ENCODE measurements at regions not wholly inside any gene's neighbourhood (a gene's known extent, or its start where the extent isn't known, plus 50 kb on each side); places are given as distances from the start of the nearest gene placed in this dataset.

DNA sequence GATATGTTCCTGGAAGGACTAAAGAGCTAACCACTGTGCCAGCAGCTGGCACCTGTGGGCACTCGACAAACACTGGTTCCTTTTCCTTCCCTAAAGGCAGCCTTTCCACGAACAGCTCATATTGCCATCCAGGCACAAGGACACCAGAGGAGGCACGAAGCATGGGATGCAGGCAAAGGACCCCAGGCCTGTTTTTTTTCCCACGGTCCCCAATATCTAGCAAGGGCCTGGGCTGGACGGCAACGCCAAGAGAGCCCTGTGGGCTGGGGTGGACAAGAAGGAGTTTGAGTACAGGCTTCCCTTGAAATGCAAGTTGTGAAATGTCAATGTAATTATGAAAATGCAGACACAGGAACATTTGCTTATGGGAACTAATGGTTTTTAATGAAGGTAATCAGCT lies 135.9 kb downstream of the CYP26B1 start:
- H3K27me3 Mint-ChIP-seq (ENCODE audit: insufficient read depth, low read depth, poor library complexity) = peaks cover 4% of the 10 kb centered on the region
- H3K36me3 Mint-ChIP-seq (ENCODE audit: low read depth) = no peaks in the 10 kb centered on the region; the same call in 2 of the 3 replicates
- no peak overlapping the region for H2AFZ ChIP-seq
- no peaks in the 10 kb centered on the region for H3F3A ChIP-seq (replicated peaks; ENCODE audit: low read depth)
- 0 out of 2 replicates have a peak, but pooled peaks cover 7% of the 10 kb centered on the region for H3K9me2 ChIP-seq (ENCODE audit: insufficient read depth)
- no peak overlapping the region for H3K4me3 Mint-ChIP-seq
- no peaks in the 10 kb centered on the region for H3K4me1 ChIP-seq (ENCODE audit: insufficient read depth)
- H3K36me3 ChIP-seq (ENCODE audit: insufficient read depth) = no peaks in the 10 kb centered on the region
- no peak overlapping the region for H3K4me2 ChIP-seq
- H3K9me3 Mint-ChIP-seq = no peaks in the 10 kb centered on the region
- no peak for TF ChIP-seq JUNB (IDR thresholded peaks at IDR 0.05; ENCODE audit: unreplicated experiment)
- no peak for TF ChIP-seq EZH2 (IDR thresholded peaks at IDR 0.05; ENCODE audit: low read depth, unreplicated experiment)
- H3K79me2 ChIP-seq (replicated peaks; ENCODE audit: insufficient read depth) = no peaks in the 10 kb centered on the region
- no peaks in the 10 kb centered on the region for H3K27me3 ChIP-seq (ENCODE audit: insufficient read depth)
- H3K4me3 ChIP-seq = no peak overlapping the region
- ATAC-seq = no peak
- no peak overlapping the region for H3K27ac ChIP-seq (ENCODE audit: low read depth)
- peaks cover 13% of the 10 kb centered on the region for H3K4me1 Mint-ChIP-seq
- H3K27ac Mint-ChIP-seq = no peak overlapping the region
- H4K20me1 ChIP-seq (replicated peaks; ENCODE audit: insufficient read depth) = no peaks in the 10 kb centered on the region
- no peak for DNase-seq (ENCODE audit: low spot score)

DNA sequence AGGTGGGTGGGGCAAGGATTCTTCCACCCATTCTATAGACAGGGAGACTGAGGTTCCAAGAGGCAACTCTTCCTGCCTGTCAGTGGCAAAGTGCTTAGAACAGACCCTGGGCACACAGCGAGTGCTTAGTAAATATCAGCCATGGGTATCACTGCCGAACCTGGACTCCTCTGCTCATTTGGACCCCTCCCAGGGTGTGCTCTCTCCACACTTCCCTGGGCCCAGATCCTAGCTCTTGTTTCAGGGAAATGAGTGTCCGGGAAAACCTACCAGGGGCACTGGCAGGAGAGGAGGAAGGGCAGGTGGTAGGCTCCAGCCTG lies 136.3 kb downstream of the CYP26B1 start:
- no peaks in the 10 kb centered on the region for H3F3A ChIP-seq (replicated peaks; ENCODE audit: low read depth)
- no peaks in the 10 kb centered on the region for H3K36me3 ChIP-seq (ENCODE audit: insufficient read depth)
- H3K27ac Mint-ChIP-seq = no peak overlapping the region
- H3K27ac ChIP-seq (ENCODE audit: low read depth) = no peak overlapping the region
- no peak overlapping the region for H3K4me3 ChIP-seq
- H3K9me2 ChIP-seq (ENCODE audit: insufficient read depth) = 0 out of 2 replicates have a peak, but pooled peaks cover 7% of the 10 kb centered on the region
- no peaks in the 10 kb centered on the region; the same call in 2 of the 3 replicates for H3K36me3 Mint-ChIP-seq (ENCODE audit: low read depth)
- H3K27me3 Mint-ChIP-seq (ENCODE audit: insufficient read depth, low read depth, poor library complexity) = peaks cover 4% of the 10 kb centered on the region
- no peak overlapping the region for H3K4me3 Mint-ChIP-seq
- H4K20me1 ChIP-seq (replicated peaks; ENCODE audit: insufficient read depth) = no peaks in the 10 kb centered on the region
- no peak for DNase-seq (ENCODE audit: low spot score)
- no peak for ATAC-seq
- no peaks in the 10 kb centered on the region for H3K27me3 ChIP-seq (ENCODE audit: insufficient read depth)
- H3K4me1 Mint-ChIP-seq = peaks cover 13% of the 10 kb centered on the region
- H3K9me3 Mint-ChIP-seq = no peaks in the 10 kb centered on the region
- H3K79me2 ChIP-seq (replicated peaks; ENCODE audit: insufficient read depth) = no peaks in the 10 kb centered on the region
- no peak overlapping the region for H3K4me2 ChIP-seq
- no peak overlapping the region for H2AFZ ChIP-seq
- no peaks in the 10 kb centered on the region for H3K4me1 ChIP-seq (ENCODE audit: insufficient read depth)
- TF ChIP-seq, protein P1, sequence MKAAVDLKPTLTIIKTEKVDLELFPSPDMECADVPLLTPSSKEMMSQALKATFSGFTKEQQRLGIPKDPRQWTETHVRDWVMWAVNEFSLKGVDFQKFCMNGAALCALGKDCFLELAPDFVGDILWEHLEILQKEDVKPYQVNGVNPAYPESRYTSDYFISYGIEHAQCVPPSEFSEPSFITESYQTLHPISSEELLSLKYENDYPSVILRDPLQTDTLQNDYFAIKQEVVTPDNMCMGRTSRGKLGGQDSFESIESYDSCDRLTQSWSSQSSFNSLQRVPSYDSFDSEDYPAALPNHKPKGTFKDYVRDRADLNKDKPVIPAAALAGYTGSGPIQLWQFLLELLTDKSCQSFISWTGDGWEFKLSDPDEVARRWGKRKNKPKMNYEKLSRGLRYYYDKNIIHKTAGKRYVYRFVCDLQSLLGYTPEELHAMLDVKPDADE (IDR thresholded peaks at IDR 0.05) = no peak
- no peak for TF ChIP-seq NANOG (IDR thresholded peaks at IDR 0.05; ENCODE audit: borderline replicate concordance)
- TF ChIP-seq, protein P2, sequence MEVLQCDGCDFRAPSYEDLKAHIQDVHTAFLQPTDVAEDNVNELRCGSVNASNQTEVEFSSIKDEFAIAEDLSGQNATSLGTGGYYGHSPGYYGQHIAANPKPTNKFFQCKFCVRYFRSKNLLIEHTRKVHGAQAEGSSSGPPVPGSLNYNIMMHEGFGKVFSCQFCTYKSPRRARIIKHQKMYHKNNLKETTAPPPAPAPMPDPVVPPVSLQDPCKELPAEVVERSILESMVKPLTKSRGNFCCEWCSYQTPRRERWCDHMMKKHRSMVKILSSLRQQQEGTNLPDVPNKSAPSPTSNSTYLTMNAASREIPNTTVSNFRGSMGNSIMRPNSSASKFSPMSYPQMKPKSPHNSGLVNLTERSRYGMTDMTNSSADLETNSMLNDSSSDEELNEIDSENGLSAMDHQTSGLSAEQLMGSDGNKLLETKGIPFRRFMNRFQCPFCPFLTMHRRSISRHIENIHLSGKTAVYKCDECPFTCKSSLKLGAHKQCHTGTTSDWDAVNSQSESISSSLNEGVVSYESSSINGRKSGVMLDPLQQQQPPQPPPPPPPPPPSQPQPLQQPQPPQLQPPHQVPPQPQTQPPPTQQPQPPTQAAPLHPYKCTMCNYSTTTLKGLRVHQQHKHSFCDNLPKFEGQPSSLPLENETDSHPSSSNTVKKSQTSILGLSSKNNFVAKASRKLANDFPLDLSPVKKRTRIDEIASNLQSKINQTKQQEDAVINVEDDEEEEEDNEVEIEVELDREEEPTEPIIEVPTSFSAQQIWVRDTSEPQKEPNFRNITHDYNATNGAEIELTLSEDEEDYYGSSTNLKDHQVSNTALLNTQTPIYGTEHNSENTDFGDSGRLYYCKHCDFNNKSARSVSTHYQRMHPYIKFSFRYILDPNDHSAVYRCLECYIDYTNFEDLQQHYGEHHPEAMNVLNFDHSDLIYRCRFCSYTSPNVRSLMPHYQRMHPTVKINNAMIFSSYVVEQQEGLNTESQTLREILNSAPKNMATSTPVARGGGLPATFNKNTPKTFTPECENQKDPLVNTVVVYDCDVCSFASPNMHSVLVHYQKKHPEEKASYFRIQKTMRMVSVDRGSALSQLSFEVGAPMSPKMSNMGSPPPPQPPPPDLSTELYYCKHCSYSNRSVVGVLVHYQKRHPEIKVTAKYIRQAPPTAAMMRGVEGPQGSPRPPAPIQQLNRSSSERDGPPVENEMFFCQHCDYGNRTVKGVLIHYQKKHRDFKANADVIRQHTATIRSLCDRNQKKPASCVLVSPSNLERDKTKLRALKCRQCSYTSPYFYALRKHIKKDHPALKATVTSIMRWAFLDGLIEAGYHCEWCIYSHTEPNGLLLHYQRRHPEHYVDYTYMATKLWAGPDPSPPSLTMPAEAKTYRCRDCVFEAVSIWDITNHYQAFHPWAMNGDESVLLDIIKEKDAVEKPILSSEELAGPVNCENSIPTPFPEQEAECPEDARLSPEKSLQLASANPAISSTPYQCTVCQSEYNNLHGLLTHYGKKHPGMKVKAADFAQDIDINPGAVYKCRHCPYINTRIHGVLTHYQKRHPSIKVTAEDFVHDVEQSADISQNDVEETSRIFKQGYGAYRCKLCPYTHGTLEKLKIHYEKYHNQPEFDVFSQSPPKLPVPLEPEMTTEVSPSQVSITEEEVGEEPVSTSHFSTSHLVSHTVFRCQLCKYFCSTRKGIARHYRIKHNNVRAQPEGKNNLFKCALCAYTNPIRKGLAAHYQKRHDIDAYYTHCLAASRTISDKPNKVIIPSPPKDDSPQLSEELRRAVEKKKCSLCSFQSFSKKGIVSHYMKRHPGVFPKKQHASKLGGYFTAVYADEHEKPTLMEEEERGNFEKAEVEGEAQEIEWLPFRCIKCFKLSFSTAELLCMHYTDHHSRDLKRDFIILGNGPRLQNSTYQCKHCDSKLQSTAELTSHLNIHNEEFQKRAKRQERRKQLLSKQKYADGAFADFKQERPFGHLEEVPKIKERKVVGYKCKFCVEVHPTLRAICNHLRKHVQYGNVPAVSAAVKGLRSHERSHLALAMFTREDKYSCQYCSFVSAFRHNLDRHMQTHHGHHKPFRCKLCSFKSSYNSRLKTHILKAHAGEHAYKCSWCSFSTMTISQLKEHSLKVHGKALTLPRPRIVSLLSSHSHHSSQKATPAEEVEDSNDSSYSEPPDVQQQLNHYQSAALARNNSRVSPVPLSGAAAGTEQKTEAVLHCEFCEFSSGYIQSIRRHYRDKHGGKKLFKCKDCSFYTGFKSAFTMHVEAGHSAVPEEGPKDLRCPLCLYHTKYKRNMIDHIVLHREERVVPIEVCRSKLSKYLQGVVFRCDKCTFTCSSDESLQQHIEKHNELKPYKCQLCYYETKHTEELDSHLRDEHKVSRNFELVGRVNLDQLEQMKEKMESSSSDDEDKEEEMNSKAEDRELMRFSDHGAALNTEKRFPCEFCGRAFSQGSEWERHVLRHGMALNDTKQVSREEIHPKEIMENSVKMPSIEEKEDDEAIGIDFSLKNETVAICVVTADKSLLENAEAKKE (CRISPR knock-in tag; IDR thresholded peaks at IDR 0.05) = no peak
- TF ChIP-seq ZNF331 (CRISPR knock-in tag; IDR thresholded peaks at IDR 0.05; ENCODE audit: low read depth) = no peak
- TF ChIP-seq CREB1 (CRISPR knock-in tag; IDR thresholded peaks at IDR 0.05; ENCODE audit: low read depth) = no peak
- no peak for TF ChIP-seq STAT1 (IDR thresholded peaks at IDR 0.05; ENCODE audit: unreplicated experiment)
- TF ChIP-seq EZH2phosphoT487 (IDR thresholded peaks at IDR 0.05; ENCODE audit: unreplicated experiment) = no peak
- TF ChIP-seq, protein P3, sequence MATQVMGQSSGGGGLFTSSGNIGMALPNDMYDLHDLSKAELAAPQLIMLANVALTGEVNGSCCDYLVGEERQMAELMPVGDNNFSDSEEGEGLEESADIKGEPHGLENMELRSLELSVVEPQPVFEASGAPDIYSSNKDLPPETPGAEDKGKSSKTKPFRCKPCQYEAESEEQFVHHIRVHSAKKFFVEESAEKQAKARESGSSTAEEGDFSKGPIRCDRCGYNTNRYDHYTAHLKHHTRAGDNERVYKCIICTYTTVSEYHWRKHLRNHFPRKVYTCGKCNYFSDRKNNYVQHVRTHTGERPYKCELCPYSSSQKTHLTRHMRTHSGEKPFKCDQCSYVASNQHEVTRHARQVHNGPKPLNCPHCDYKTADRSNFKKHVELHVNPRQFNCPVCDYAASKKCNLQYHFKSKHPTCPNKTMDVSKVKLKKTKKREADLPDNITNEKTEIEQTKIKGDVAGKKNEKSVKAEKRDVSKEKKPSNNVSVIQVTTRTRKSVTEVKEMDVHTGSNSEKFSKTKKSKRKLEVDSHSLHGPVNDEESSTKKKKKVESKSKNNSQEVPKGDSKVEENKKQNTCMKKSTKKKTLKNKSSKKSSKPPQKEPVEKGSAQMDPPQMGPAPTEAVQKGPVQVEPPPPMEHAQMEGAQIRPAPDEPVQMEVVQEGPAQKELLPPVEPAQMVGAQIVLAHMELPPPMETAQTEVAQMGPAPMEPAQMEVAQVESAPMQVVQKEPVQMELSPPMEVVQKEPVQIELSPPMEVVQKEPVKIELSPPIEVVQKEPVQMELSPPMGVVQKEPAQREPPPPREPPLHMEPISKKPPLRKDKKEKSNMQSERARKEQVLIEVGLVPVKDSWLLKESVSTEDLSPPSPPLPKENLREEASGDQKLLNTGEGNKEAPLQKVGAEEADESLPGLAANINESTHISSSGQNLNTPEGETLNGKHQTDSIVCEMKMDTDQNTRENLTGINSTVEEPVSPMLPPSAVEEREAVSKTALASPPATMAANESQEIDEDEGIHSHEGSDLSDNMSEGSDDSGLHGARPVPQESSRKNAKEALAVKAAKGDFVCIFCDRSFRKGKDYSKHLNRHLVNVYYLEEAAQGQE (IDR thresholded peaks at IDR 0.05; ENCODE audit: unreplicated experiment) = no peak
